ENCODE measurements at regions not wholly inside any gene's neighbourhood (a gene's known extent, or its start where the extent isn't known, plus 50 kb on each side); places are given as distances from the start of the nearest gene placed in this dataset.

DNA sequence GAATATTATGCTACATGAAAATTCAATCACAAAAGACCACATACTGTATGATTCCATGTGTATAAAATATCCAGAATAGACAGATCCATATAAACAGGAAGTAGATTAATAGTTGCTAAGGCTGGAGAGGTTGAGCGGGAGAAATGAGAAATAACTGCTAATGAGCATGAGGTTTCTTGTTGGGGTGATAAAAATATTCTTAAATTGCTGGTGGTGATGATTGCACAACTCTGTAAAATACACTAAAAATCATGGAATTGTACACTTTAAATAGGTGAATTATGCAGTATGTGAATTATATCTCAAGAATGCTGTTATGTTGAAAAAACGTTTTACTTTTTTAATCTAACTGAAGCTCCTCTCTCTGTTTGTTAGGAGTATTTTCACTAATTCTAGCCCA lies 101.8 kb upstream of the CREB1 start:
- no peak for DNase-seq (ENCODE audit: low read depth)
- H3K4me3 ChIP-seq (replicated peaks; ENCODE audit: low read depth, low read length), result no peak overlapping the region
- TF ChIP-seq CTCF (IDR thresholded peaks at IDR 0.05; ENCODE audit: low read length, missing control alignments), result no peak

DNA sequence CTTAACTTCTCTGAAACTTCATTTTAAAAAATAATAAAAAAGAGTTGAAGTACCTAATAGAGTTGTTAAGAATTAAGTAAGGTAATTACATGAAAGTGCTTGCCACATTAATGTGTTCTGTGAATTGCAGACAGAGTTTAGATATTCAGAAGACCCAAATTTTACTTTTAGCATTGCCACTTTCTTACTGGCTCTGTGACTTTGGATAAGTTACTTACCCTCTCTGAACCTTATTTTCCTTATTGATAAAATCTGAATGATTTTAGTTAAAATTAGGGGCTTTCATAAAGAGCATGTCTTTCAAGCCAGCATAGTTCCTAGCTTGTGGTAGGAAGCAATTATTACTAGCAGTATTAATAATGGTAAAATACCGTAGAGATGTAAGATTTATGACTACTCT lies 101.2 kb upstream of the CREB1 start:
- no peak for DNase-seq (ENCODE audit: low read depth)

GRCh38 chr2:207432453-207432852 lies 97.3 kb upstream of the CREB1 start:
- no peak overlapping the region for H3K4me3 ChIP-seq (replicated peaks; ENCODE audit: low read depth, low read length)
- TF ChIP-seq CTCF (IDR thresholded peaks at IDR 0.05; ENCODE audit: low read length, missing control alignments), result no peak
- DNase-seq (ENCODE audit: low read depth), result no peak

More for the DNA sequence above, 101.2 kb upstream of the CREB1 start:
- H3K4me3 ChIP-seq (replicated peaks; ENCODE audit: low read depth, low read length), result no peak overlapping the region
- no peak for TF ChIP-seq CTCF (IDR thresholded peaks at IDR 0.05; ENCODE audit: low read length, missing control alignments)

DNA sequence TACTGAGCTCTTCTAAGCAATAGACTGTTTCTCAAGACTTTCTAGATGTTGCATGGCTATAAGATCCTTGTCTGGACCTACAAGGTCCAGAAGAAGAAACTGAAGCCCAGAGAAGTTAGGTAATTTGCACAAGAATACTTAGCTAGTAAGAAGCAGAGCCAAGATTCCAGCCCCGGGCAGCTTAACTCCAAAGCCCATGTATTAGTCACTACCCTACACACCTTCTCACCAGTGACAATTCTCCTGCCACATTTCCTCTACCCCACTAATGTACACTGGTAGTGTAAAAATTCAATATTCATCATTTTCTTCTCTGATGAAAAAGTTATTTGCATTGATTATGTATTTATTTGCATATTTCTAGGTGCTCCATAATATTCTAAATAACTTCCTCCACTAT lies 95.5 kb upstream of the CREB1 start:
- DNase-seq (ENCODE audit: low read depth), result peak; percentile 16
- TF ChIP-seq CTCF (IDR thresholded peaks at IDR 0.05; ENCODE audit: low read length, missing control alignments), result no peak
- no peak overlapping the region for H3K4me3 ChIP-seq (replicated peaks; ENCODE audit: low read depth, low read length)

GRCh38 chr2:207434899-207435465 lies 94.8 kb upstream of the CREB1 start:
- no peak for TF ChIP-seq CTCF (IDR thresholded peaks at IDR 0.05; ENCODE audit: low read length, missing control alignments)
- H3K4me3 ChIP-seq (replicated peaks; ENCODE audit: low read depth, low read length), result no peak overlapping the region
- DNase-seq (ENCODE audit: low read depth), result no peak

DNA sequence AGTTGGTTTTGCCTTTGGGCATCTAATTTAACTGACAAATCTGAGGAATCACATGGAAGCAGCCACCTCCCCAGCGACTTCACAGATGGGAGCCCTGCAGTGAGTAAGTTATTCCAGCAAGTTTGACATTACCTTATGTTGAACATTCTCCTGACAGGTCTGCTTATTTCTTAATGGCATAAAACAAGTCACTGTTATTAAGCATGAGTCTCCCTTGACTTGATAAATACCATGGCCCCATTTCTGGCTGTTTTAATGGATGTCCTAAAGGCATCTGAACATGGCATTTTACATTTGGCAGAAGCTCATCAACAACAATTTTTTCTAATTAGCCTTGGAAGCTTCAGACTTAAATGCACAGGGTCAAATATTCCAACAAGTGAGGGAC lies 92.6 kb upstream of the CREB1 start:
- TF ChIP-seq CTCF (IDR thresholded peaks at IDR 0.05; ENCODE audit: low read length, missing control alignments), result no peak
- H3K4me3 ChIP-seq (replicated peaks; ENCODE audit: low read depth, low read length), result no peak overlapping the region
- DNase-seq (ENCODE audit: low read depth), result no peak

DNA sequence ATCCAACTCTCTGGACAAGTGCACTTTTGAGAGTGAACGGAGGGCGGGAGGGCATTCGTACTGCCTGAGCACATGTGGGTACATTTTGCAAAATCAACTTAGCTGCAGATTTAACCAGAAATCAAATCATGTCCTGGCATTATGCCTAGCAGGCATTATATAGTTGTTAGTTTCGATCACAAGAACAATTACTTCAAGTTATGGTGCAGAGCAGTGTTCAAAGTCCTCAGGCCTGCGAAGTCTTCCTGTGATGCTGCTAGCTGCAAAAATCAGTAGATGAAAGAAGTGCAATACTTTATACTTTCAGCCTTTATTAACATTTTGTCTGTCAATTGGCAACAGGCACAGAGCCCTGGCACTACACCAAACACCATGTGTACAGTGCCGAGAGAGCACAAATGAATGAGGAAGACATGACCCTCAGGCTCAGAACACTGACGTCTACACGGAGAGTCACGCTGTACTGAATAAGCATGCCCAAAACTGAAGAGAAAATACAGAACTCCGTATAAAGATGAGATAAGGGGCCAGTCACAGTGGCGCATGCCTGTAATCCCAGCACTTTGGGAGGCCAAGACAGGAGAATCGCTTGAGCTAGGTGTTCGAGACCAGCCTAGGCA lies 92.1 kb upstream of the CREB1 start:
- no peak for TF ChIP-seq CTCF (IDR thresholded peaks at IDR 0.05; ENCODE audit: low read length, missing control alignments)
- no peak overlapping the region for H3K4me3 ChIP-seq (replicated peaks; ENCODE audit: low read depth, low read length)
- DNase-seq (ENCODE audit: low read depth), result peak; percentile 7
